Cardiac septum (tissue), 1 donor: ENCODE measurements at regions not wholly inside any gene's neighbourhood (a gene's known extent, or its start where the extent isn't known, plus 50 kb on each side); places are given as distances from the start of the nearest gene placed in this dataset.
"Not testable (repeated sequence)": the region's sequence is repeated elsewhere in the genome, so short reads cannot be mapped to it uniquely, and the experiment has no call there.

Experiments used
- DNase-seq: peaks from one replicate; pipeline ENCODE4 v3.0.0-alpha.2; 2020; ENCODE audit warnings: low spot score
- intact Hi-C: fragments of 100-400 bp; cut with DNase I; formaldehyde crosslinking; loops from one replicate; pipeline ENCODE4 v1.14.0; 2022
- donor health status: DM: no; HTN: no; CAD: no.

- intact Hi-C loops, result no loop called here
- DNase-seq, result no peak
Measured at GRCh38 chr12:111276146-111276545, 92.7 kb downstream of the PHETA1 start.

- intact Hi-C loops, result no loop called here
- no peak for DNase-seq
Measured at GRCh38 chr12:111275308-111275707, 93.6 kb downstream of the PHETA1 start.

DNA sequence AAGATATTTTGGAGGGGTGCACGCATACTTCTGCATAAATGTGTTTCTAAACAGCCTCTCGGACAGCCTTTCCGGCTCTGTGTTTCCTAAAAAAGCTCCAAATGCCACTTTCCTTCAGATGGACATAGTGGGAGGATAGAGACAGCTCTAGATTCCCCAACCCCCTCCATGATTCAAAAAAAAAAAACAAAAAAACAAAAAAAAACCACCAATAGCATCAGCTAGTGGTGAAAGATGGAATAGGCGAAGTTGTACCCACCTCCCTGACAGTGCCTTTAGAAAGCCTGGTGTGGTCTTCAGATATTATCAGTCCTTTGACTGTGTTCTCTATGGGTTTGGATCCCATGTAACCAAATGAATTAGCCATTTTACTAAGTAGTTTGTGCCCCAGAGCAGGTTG, 94.1 kb downstream of the PHETA1 start:
- intact Hi-C loops, result no loop called here
- no peak for DNase-seq

GRCh38 chr12:111271674-111272418, 97.0 kb downstream of the PHETA1 start:
- intact Hi-C loops, result no loop called here
- DNase-seq, result no peak

DNA sequence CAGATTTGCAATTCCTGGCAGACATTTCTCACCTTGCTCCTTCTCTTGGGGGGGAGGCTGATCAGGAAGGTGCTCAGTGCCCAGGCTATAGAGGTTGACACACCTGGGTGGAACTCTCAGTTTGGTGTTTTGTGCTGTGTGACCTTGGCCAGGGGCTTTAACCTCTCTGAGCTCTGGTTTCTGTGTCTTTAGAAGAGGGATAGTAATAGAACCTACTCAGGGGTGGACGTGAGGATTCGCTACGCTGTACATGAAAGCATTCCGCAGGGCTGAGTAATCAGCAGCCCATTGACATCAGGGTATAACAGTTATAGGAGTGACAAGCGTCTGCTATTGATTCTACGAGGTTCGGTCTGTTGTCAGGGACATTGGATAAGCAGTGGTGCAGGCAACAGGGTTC, 98.1 kb downstream of the PHETA1 start:
- intact Hi-C loops, result no loop called here

GRCh38 chr12:111270239-111270638, 98.7 kb downstream of the PHETA1 start:
- DNase-seq, result no peak
- intact Hi-C loops, result no loop called here

More for the DNA sequence above, 98.1 kb downstream of the PHETA1 start:
- no peak for DNase-seq

- no peak for DNase-seq
- intact Hi-C loops, result no loop called here
Measured at GRCh38 chr12:111269718-111270117, 99.2 kb downstream of the PHETA1 start.

DNA sequence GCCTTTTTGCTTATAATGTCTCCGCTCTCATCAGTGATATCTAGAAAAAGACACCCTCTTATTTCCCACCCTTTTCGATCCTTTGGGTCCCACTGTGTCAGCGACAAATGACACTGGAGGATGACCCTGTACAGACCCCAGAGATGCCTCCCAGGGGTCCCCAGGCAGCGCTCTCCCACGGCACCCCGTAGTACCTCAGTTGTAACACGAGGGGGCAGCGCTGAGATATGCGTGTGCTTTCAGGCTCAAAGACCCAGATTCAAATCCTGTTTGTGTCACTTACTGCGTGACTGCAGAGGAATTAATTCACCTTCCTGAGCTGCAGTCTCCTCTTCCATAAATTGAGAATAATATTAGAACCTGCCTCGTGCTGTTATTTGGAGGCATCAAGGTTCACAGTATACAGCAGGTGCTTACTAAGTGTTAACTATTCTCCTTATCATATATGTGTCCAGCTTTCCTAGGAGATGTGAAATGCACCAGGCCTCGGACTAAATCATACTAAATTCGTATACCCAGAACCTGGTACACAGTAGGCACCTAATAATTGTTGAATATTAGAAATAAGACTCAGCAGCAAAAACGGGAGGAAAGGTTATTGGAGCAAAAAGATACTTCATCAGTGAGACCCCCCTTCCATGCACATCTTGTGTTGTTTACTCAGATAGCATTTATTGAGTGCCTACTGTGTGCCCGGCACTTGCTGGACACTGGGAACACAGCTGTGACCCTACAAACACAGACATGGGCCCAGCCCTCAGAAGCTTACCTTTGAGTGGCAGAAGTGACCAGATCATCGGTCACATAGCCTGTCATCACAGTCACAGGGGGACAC, 99.9 kb downstream of the PHETA1 start:
- DNase-seq, result no peak
- intact Hi-C loops, result no loop called here

DNA sequence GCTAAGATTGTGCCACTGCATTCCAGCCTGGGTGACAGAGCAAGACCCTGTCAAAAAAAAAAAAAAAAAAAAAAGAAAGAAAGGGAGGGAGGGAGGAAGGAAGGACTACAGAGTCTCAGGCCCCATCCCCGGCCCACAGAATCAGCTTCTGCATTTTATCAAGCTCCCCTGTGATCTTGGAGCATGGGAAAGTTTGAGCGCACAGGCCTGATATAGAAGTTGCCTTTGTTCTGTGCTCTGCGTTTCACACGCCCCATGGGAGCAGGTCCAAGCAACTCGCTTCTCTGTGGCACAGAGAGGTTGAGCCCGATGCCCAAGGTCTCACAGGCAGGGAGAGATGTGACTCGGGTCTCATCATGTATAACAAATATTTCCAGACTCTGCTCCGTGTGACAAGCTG, 101.8 kb downstream of the PHETA1 start:
- intact Hi-C loops, result no loop called here
- DNase-seq, result no peak

- no peak for DNase-seq
- intact Hi-C loops, result no loop called here
Measured at GRCh38 chr12:111261911-111262676, 106.8 kb downstream of the PHETA1 start.

- no peak for DNase-seq
- intact Hi-C loops, result no loop called here
Measured at GRCh38 chr12:111260732-111261131, 108.2 kb downstream of the PHETA1 start.

- DNase-seq, result no peak
- intact Hi-C loops, result no loop called here
Measured at GRCh38 chr12:111259231-111259630, 109.7 kb downstream of the PHETA1 start.

DNA sequence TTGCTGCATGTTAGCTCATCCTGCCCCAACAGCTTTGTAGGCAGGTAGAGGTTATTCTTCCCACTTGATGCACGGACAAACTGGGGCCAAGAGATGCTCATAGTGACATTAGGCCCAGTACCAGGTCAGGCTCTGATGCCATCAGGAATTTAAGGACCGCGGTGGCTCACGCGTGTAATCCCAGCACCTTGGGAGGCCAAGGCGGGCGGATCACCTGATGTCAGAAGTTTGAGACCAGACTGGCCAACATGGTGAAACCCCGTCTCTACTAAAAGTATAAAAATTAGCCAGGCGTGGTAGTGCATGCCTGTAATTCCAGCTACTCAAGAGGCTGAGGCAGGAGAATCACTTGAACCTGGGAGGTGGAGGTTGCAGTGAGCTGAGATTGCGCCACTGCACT, 110.8 kb downstream of the PHETA1 start:
- intact Hi-C loops, result not testable (repeated sequence)

GRCh38 chr12:111257435-111257902, 111.4 kb downstream of the PHETA1 start:
- no peak for DNase-seq
- intact Hi-C loops, result no loop called here

More for the DNA sequence above, 110.8 kb downstream of the PHETA1 start:
- not testable (repeated sequence) for DNase-seq

GRCh38 chr12:111256629-111257434, 112.1 kb downstream of the PHETA1 start:
- no peak for DNase-seq
- intact Hi-C loops, result no loop called here

- intact Hi-C loops, result no loop called here
- DNase-seq, result no peak
Measured at GRCh38 chr12:111255261-111255660, 113.6 kb downstream of the PHETA1 start.

GRCh38 chr12:111254106-111254505, 114.8 kb downstream of the PHETA1 start:
- no peak for DNase-seq
- intact Hi-C loops, result no loop called here

DNA sequence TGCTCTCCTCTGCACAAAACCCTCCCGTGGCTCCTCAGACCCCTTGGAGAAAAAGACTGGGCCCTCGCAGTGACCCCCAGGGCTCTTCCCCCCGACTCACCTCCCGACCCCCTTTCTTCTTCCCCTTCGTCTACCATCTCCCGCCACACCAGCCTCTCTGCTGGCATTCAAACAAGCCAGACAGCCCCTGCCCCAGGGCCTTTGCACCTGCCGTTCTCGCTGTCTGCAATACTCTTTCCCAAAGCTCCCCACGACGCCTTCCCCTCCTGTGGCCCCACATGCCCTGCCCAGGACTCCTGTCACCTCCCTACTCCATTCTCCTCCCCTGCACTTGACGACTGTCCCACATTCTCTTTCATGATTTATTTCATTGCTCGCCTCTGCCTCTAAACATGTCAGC, 115.7 kb downstream of the PHETA1 start:
- intact Hi-C loops, result no loop called here
- no peak for DNase-seq

GRCh38 chr12:111251787-111252186, 117.1 kb downstream of the PHETA1 start:
- DNase-seq, result no peak
- intact Hi-C loops, result no loop called here
